GM21737 (cell line): ENCODE measurements at regions not wholly inside any gene's neighbourhood (a gene's known extent, or its start where the extent isn't known, plus 50 kb on each side); places are given as distances from the start of the nearest gene placed in this dataset.

ENCODE experiments used
- ATAC-seq: cut with Tn5 transposase; IDR thresholded peaks from one replicate; pipeline ENCODE4 v1.9.1; 2021; ENCODE audit warnings: mild to moderate bottlenecking, moderate library complexity; ENCODE audit not compliant: unreplicated experiment

GRCh38 chr4:23355258-23355657 lies 534.6 kb downstream of the PPARGC1A start:
- no peak for ATAC-seq

DNA sequence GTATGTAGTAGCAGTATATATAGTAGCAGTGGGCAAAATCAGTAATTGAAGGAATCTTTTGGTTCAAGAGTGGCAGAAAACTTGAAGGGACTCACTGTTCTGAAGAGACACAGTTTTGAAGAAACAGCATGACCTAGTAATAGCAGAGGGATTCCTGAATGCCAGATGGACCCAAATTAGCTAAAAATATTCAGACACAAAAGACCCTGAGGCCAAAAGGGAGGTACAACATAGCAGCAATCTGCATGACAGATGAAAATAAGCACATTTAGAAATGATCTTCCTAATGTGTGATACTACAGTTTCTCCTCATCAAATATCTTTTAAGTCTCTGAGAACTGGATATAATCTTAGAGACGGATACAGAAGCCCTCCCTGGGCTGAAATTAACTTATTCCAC lies 536.6 kb downstream of the PPARGC1A start:
- ATAC-seq: no peak

GRCh38 chr4:23348789-23349498 lies 540.9 kb downstream of the PPARGC1A start:
- ATAC-seq: no peak

GRCh38 chr4:23337292-23337691 lies 552.6 kb downstream of the PPARGC1A start:
- no peak for ATAC-seq

DNA sequence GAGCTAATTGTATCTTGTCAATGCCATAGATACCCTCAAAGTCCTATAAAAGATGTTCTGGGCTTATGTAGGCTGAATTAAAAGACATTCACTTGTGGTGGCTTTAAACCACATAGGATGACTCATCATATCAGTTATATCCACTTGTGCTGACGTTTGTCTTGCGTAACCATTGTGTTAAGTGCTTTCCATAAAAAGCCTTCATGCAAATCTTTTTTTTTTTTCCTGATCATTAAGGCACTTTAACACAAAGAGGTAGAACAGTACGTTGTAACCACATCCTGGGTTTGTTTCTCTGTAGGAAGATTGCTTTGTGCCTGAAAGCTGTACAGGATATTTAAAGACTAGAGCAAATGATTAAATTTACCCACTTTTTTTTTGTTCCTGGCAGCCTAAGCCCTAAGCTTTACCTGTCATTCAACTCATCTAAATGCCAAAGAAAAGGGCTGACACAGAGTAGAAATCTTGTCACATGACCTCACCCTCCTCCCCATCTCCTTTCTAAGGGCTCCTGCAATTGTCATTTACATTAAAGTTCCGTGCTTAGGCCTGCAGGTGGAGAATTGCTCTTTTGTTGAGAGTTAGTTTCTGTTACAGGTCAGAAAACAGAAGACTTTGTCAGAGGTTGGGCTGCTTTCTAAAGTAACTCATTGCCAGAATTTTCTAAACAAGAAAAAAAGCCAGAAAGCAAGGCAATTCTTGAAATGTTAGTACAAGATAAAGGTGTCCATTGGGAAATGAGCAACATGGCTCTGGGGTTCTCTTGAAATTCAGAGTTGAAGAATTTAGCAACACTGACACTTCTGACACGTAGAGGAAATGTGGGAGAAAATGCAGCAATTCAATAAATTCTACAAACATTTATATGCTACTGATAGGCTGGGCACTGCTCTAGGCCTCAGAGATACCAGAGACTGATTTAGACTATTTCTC lies 555.6 kb downstream of the PPARGC1A start:
- peak; percentile 82 for ATAC-seq

DNA sequence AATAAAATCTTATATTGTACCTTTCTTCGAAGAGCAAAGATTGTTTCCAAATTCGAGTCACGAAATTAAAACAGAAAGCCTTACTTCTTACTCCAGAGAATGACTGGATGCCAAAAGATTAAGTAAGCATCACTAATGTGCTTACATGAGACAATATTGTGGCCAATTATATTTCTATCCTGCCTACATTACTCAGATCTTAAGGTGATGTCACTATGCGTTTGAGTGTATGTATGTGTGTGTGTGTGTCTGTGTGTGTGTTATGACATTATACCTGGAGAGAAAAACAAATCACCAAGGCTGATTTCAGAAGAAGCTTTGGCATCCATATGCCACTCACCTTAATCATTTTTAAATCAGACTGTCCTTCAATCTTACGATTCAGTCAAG lies 556.3 kb downstream of the PPARGC1A start:
- ATAC-seq: peak; percentile 6

DNA sequence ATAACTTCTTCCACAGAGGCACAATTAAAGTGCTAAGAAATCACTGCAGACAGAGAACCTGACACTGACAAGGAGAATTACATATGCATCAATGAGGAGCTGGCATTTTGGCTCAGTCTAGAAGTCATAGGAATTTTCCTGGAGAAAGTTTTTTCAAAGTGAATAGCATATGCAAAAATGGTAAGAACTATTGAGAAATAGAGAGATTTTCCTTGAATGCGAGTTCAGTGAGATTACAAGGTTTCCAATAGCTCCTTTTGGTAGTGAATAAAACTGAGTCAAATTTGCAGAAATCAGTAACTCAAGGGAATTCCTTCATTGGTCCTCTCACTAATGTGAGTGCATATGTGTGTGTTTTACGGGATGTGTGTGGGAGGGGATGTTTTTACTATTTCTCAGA lies 557.5 kb downstream of the PPARGC1A start:
- no peak for ATAC-seq

GRCh38 chr4:23327120-23327519 lies 562.7 kb downstream of the PPARGC1A start:
- no peak for ATAC-seq

GRCh38 chr4:23324021-23324690 lies 565.7 kb downstream of the PPARGC1A start:
- ATAC-seq: no peak

DNA sequence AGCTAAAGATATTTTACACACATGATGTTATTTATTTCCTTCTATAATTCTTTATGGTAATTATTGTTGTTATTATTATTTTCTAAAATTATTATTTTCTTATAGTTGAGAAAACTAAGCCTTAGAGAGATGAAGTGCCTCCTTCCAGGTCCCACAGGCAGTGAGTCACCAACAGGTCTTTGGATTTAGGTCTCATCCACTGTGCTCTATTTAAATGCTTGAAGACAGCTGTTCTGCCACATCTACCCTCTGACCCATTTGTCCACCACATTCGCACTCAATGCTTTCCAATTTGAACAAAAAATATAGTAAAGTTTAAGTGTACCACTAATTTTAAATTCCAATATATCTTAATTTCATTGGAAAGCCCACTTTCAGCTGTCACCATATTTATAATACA lies 566.4 kb downstream of the PPARGC1A start:
- ATAC-seq: no peak

DNA sequence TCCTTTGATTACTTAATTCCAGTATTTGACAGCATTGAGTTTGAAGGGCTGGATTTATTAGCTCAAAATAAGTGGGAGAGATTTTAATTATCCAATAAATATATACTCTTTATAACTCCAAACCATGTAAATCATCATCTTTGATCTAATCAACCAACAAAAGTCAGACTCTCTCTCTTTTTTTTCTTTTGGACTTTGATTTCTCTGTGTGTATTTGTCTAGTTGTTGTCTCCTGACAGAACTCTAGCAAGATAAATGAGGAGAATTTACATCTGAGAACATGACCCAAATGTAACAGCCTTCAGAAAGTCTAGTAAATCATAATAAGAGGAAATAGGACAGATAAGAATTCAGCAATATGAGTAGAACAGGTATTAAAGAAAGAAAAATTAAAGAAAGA lies 567.1 kb downstream of the PPARGC1A start:
- no peak for ATAC-seq

DNA sequence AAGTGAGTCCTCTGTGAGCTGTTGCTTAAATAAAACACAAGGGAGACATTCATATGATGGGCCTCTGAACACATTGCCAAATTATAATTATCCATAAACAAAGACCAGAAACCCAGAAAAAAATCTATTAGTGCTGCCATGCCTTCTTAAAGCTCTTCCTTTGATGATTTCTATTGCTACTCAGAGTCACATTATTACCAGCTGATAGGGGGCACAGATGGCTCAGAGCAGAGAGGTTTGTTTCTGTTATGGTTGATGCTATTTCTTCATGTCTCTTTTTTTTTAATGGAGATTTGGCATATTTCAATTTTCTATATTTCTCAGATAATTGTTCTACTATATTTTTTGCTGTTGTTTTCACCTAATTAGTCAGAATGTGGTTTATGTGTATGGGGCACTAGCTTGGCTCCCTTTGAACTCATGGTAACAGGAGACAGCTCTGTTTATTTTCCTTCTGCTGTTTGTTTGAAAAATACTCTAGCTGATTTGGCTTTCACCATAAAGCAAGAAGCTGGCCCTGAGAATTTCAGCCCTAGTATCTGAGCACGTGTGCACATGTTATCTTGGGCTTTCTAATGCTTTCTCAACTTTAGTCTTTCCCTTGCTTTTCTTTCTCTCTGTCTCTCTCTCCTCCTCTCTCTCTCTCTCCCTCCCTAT lies 568.8 kb downstream of the PPARGC1A start:
- no peak for ATAC-seq

- ATAC-seq: no peak
These were observed 577.2 kb downstream of the PPARGC1A start for GRCh38 chr4:23312686-23313085.

DNA sequence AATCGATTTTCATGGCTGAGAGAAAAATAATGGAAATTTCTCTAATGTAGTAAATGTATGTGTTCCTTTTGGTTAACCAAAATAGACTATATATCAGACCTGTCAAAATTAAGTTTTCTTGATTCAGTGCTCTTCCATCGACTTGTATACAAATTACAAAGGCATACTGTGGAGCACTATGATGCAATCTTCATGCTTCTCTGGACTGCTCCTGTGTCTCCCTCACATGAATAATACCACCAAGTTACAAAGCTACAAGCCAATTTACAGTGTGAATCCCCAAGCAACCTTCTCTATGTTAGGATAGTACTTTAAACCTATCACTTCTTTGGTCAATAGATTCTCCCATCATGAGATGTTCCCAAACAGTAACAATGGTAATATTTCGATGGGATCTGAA lies 577.9 kb downstream of the PPARGC1A start:
- ATAC-seq: no peak

DNA sequence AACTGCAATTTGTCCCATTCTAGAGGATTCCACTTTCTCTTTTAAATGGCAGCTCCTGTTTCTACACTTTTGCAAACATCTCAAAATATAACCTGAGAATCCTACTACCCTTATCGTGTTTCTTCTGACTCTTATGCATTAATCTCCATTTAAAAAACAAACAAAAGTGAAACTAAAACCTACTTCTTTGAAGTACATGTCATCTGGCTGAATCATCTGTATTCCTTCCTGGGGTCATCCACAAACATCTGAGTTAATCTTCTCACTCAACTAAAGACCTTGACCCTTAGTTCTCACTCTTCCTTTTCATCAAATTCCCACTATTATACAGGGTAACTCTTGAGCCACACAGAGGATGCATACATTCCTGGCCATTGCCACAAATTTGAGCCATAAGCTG lies 584.8 kb downstream of the PPARGC1A start:
- ATAC-seq: no peak

DNA sequence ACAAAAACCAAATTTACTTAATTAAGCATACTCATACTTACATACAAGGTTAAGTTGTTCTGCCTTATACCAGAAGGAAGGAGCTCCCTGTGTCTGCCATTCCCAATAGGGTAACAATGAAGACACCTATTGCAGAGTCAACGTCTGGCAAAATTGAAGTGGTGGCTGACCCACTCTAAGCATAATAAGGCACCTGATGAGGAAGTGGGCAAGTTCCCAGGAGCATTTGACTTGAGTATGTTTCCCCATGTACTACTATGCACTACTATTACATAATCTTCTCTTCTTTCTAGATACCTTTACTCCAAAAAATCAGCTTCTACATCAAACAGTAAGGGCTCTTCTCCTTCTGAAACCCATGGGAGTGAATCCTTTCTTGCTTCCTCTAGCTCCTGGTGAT lies 591.5 kb downstream of the PPARGC1A start:
- no peak for ATAC-seq

DNA sequence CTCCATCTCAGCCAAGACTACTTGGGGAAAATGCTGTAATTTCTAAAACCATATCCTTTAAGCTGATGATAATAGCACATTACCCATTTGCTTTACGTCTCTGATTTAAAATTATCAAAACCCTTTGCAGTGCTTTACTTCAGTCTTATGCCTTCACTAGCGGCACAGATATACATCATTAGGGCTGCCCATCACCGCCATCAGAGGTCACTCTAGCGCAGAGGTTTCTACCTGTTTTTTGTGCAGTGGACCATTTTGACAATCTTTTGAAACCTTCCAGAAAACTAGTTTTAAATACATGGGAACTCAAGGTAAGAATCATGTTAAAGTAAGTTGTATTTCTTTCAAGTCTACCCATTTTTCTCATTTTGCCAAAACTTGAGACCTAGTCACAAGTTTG lies 592.5 kb downstream of the PPARGC1A start:
- no peak for ATAC-seq

- no peak for ATAC-seq
These were observed 598.4 kb downstream of the GBA3 start for GRCh38 chr4:23291139-23291538.

GRCh38 chr4:23290656-23291055 lies 597.9 kb downstream of the GBA3 start:
- ATAC-seq: no peak

DNA sequence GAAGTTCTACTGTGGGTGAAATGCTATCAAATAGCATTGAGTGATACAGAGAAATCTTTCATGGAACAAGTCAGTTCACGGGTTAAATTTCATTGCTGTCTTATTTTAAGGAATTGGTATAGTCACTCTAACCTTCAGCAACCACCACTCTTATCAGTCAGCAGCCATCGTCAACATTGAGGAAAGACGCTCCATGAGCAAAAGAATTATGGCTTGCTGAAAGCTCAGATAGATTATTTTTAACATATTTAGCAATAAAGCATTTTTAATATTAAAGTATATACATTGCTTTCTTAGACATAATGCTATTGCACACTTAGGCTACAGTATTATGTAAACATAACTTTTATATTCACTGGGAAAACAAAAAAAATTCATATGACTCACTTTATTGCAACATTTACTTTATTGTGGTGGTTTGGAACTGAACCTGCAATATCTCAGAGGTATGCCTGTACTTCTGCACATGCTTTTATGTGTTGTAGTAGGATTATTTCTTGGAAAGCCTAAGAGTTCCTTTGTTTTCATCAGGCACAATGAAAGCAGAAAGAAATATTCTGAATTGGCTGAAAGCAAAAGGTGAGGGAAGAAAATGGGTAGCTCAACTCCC lies 586.7 kb downstream of the GBA3 start:
- no peak for ATAC-seq

DNA sequence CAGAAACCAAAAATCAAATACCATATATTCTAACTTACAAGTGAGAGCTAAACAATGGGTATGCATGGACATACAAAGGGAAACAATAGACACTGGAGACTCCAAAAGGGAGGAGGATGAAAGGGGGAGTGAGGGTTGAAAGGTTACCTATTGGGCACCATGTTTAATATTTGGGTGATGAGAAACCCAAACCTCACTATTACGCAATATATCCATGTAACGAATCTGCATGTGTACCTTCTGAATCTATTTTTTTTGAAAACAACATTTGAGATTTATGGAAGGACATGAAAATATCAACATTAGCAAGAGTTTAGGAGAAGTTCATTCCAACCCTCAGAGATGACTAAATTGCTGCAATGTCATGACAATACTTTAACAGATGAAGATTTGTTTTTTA lies 586.1 kb downstream of the GBA3 start:
- ATAC-seq: no peak
